GM12801 (cell line): ENCODE measurements at regions not wholly inside any gene's neighbourhood (a gene's known extent, or its start where the extent isn't known, plus 50 kb on each side); places are given as distances from the start of the nearest gene placed in this dataset.

Source experiments
- TF ChIP-seq, protein P1 (sequence below): IDR thresholded peaks from one replicate; pipeline ENCODE4 v1.5.1; 2011; ENCODE audit warnings: control low read depth; ENCODE audit not compliant: insufficient read length; ENCODE audit errors: extremely low read depth

DNA sequence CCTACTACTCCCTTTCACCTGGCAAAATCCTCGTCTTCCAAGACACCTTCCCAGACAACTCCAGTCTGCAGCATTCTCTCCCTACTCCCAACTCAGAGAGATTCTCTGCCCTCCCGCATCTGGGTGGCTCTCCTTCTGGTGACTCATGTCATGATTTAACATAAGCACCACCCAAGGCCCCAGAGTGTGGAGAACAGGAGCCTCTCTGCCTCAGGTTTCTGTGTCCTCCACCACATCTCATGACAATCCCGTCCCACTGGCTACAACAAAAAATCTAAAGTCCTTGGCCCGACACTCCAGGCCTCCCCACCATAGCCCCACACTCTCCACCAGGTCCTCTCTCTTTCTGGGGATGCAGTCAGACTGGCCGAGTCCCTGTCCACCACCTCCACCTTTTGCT lies 197.1 kb downstream of the BCL11A start:
- TF ChIP-seq, protein P1, sequence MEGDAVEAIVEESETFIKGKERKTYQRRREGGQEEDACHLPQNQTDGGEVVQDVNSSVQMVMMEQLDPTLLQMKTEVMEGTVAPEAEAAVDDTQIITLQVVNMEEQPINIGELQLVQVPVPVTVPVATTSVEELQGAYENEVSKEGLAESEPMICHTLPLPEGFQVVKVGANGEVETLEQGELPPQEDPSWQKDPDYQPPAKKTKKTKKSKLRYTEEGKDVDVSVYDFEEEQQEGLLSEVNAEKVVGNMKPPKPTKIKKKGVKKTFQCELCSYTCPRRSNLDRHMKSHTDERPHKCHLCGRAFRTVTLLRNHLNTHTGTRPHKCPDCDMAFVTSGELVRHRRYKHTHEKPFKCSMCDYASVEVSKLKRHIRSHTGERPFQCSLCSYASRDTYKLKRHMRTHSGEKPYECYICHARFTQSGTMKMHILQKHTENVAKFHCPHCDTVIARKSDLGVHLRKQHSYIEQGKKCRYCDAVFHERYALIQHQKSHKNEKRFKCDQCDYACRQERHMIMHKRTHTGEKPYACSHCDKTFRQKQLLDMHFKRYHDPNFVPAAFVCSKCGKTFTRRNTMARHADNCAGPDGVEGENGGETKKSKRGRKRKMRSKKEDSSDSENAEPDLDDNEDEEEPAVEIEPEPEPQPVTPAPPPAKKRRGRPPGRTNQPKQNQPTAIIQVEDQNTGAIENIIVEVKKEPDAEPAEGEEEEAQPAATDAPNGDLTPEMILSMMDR, result no peak

GRCh38 chr2:60355849-60356261 lies 197.6 kb downstream of the BCL11A start:
- TF ChIP-seq, protein P1, result no peak

GRCh38 chr2:60354713-60355112 lies 198.7 kb downstream of the BCL11A start:
- TF ChIP-seq, protein P1, result no peak

DNA sequence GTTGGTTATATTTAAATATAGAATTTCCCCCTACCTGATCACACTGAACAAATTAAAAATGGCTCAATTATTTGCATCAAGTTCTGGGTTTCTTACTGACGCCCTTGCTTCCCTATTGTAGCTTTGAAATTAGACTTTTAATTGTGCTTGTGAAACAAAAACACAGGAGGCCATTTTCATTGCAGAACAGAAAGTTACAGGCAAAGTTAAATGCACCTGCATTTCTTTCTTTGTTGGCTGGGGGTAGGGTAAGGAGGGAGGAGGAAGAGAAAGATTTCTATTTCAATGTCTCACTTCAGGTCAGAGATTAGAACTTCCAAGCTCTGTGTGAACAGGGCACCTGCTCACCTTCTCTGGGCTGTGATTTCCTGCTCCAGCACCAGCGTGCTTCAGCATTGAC lies 199.6 kb downstream of the BCL11A start:
- TF ChIP-seq, protein P1, result no peak

DNA sequence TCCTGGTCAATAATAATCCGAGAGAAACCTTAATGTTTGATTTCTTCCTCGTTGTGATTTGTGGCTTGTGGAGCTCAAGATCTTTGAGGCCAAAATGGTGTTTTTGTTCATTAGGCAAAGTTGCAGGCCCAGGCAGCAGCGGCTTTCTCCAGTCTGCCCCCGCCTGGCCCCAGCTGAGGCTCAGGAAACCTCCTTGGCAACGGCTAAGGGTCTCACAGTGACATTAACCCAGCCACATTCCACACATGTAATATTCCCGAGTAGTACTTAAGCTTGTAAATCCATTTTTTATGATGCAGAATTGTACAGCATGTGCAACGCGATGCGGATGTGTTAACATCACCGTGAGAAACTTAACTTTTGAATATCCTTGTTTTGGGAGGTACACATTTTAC lies 200.1 kb downstream of the BCL11A start:
- TF ChIP-seq, protein P1, result no peak

DNA sequence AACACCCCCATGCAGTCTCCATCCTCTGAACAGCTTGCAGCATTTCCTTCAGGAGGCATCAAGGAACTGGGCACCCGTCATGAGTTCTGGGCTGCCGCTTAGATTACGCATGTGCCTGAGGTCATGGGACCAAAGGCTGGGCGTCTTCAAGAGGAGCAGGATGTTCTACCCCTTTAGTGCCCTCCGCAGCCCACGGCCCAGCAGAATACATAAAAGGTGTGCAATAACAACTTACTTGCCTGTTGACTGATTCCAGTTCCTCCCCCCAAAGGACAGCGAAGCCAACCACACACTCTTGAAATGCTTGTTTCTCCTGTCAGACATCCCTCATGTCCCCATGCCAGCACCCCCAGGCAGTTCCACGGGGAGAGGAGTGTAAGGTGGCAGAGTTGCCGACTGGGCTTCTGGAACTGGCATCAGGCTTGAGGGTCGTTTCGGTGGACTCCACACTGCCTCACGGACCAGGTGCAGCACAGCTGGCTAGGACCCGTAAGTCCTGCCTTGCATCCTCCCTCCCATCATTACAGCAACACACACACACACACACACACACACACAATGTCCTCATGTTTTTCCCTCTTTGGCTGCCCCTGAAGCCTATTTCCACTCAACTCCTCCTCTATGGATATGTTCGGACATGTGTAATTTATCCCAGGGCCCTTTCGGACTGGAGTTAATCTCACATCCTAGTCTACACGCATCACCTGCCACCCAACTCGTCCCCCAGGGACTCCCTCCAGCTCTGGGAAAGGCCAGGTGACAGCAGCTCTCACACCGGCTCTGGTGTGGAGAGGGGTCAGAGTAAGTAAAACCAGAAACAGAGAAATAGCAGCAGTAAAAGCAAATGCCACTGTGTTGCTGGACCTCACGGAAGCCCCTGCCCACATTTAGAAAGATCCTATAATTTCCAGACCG lies 200.7 kb downstream of the BCL11A start:
- TF ChIP-seq, protein P1, result no peak

GRCh38 chr2:60351802-60352201 lies 201.7 kb downstream of the BCL11A start:
- TF ChIP-seq, protein P1, result no peak
